ENCODE measurements at regions not wholly inside any gene's neighbourhood (a gene's known extent, or its start where the extent isn't known, plus 50 kb on each side); places are given as distances from the start of the nearest gene placed in this dataset.

- H3K9ac ChIP-seq (ENCODE audit: low read depth, low read length) = no peak overlapping the region
- H3K9me3 ChIP-seq (ENCODE audit: insufficient read depth, low read depth, low read length) = no peaks in the 10 kb centered on the region
- no peak overlapping the region for H3K27ac ChIP-seq (ENCODE audit: low read depth, low read length)
- H3K4me1 ChIP-seq (ENCODE audit: insufficient read depth, low read length) = 0 out of 2 replicates have a peak, but pooled peaks cover 3% of the 10 kb centered on the region
- 97% methylated on average over 1 of the region's 1 CpG for WGBS
- H3K36me3 ChIP-seq (ENCODE audit: insufficient read depth, low read length) = no peaks in the 10 kb centered on the region
- H3K4me3 ChIP-seq (ENCODE audit: low read length) = no peak overlapping the region
- H3K27me3 ChIP-seq (ENCODE audit: insufficient read depth, low read length) = no peaks in the 10 kb centered on the region
Measured at GRCh38 chrX:99415470-99415869, 994.6 kb downstream of the PCDH19 start.

DNA sequence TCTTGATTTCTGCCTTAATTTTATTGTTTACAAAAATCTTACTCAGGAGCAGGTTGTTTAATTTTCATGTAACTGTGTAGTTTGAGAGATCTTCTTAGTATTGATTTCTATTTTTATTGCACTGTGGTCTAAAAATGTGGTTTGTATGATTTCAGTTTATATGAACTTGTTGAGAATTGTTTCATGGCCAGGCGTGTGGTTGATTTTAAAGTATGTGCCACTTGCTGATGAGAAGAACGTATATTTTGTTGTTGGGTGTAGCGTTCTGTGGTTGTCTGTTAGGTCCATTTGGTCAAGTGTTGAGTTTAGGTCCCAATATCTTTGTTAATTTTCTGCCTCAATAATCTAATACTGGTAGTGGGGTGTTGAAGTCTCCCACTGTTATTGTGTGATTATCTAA lies 996.8 kb downstream of the PCDH19 start:
- no peaks in the 10 kb centered on the region for H3K36me3 ChIP-seq (ENCODE audit: insufficient read depth, low read length)
- no peak overlapping the region for H3K4me3 ChIP-seq (ENCODE audit: low read length)
- no peaks in the 10 kb centered on the region for H3K27me3 ChIP-seq (ENCODE audit: insufficient read depth, low read length)
- H3K9ac ChIP-seq (ENCODE audit: low read depth, low read length) = no peak overlapping the region
- H3K27ac ChIP-seq (ENCODE audit: low read depth, low read length) = no peak overlapping the region
- no peaks in the 10 kb centered on the region for H3K9me3 ChIP-seq (ENCODE audit: insufficient read depth, low read depth, low read length)
- 0 out of 2 replicates have a peak, but pooled peaks cover 3% of the 10 kb centered on the region for H3K4me1 ChIP-seq (ENCODE audit: insufficient read depth, low read length)
- 95% methylated on average over 3 of the region's 3 CpGs for WGBS

- H3K9ac ChIP-seq (ENCODE audit: low read depth, low read length) = no peak overlapping the region
- no peaks in the 10 kb centered on the region for H3K36me3 ChIP-seq (ENCODE audit: insufficient read depth, low read length)
- H3K27me3 ChIP-seq (ENCODE audit: insufficient read depth, low read length) = no peaks in the 10 kb centered on the region
- H3K4me1 ChIP-seq (ENCODE audit: insufficient read depth, low read length) = no peaks in the 10 kb centered on the region
- no peak overlapping the region for H3K4me3 ChIP-seq (ENCODE audit: low read length)
- H3K27ac ChIP-seq (ENCODE audit: low read depth, low read length) = no peak overlapping the region
- no peaks in the 10 kb centered on the region for H3K9me3 ChIP-seq (ENCODE audit: insufficient read depth, low read depth, low read length)
- 85% methylated on average over 3 of the region's 3 CpGs for WGBS
Measured at GRCh38 chrX:99398545-99398944, 1011.5 kb downstream of the PCDH19 start.

- Histone ChIP-seq H3K4me3 (ENCODE audit: low read length) (no peak overlapping the region), H3K9ac (ENCODE audit: low read depth, low read length) (no peak overlapping the region), H3K27me3 (ENCODE audit: insufficient read depth, low read length) (no peaks in the 10 kb centered on the region), H3K4me1 (ENCODE audit: insufficient read depth, low read length) (no peaks in the 10 kb centered on the region), H3K36me3 (ENCODE audit: insufficient read depth, low read length) (no peaks in the 10 kb centered on the region), H3K9me3 (ENCODE audit: insufficient read depth, low read depth, low read length) (no peaks in the 10 kb centered on the region), H3K27ac (ENCODE audit: low read depth, low read length) (no peak overlapping the region)
- WGBS = 83% methylated on average over 1 of the region's 1 CpG
Measured at GRCh38 chrX:99397879-99398278, 1012.2 kb downstream of the PCDH19 start.

GRCh38 chrX:99394456-99394855 lies 1015.6 kb downstream of the PCDH19 start:
- Histone ChIP-seq H3K36me3 (ENCODE audit: insufficient read depth, low read length) (no peaks in the 10 kb centered on the region), H3K4me3 (ENCODE audit: low read length) (no peak overlapping the region), H3K9ac (ENCODE audit: low read depth, low read length) (no peak overlapping the region), H3K9me3 (ENCODE audit: insufficient read depth, low read depth, low read length) (no peaks in the 10 kb centered on the region), H3K27ac (ENCODE audit: low read depth, low read length) (no peak overlapping the region), H3K27me3 (ENCODE audit: insufficient read depth, low read length) (no peaks in the 10 kb centered on the region), H3K4me1 (ENCODE audit: insufficient read depth, low read length) (no peaks in the 10 kb centered on the region)
- WGBS = 89% methylated on average over 2 of the region's 2 CpGs

- no peak overlapping the region for H3K4me3 ChIP-seq (ENCODE audit: low read length)
- H3K27ac ChIP-seq (ENCODE audit: low read depth, low read length) = no peak overlapping the region
- H3K9me3 ChIP-seq (ENCODE audit: insufficient read depth, low read depth, low read length) = peaks cover 7% of the 10 kb centered on the region; the same call in 1 of the 2 replicates
- H3K9ac ChIP-seq (ENCODE audit: low read depth, low read length) = no peak overlapping the region
- H3K27me3 ChIP-seq (ENCODE audit: insufficient read depth, low read length) = no peaks in the 10 kb centered on the region
- 97% methylated on average over 5 of the region's 5 CpGs for WGBS
- no peaks in the 10 kb centered on the region for H3K4me1 ChIP-seq (ENCODE audit: insufficient read depth, low read length)
- no peaks in the 10 kb centered on the region for H3K36me3 ChIP-seq (ENCODE audit: insufficient read depth, low read length)
Measured at GRCh38 chrX:99384594-99385374, 1025.3 kb downstream of the PCDH19 start.

- WGBS = 97% methylated on average over 5 of the region's 5 CpGs
- no peak overlapping the region for H3K9ac ChIP-seq (ENCODE audit: low read depth, low read length)
- no peaks in the 10 kb centered on the region for H3K27me3 ChIP-seq (ENCODE audit: insufficient read depth, low read length)
Measured at GRCh38 chrX:99383786-99384185, 1026.3 kb downstream of the PCDH19 start.

DNA sequence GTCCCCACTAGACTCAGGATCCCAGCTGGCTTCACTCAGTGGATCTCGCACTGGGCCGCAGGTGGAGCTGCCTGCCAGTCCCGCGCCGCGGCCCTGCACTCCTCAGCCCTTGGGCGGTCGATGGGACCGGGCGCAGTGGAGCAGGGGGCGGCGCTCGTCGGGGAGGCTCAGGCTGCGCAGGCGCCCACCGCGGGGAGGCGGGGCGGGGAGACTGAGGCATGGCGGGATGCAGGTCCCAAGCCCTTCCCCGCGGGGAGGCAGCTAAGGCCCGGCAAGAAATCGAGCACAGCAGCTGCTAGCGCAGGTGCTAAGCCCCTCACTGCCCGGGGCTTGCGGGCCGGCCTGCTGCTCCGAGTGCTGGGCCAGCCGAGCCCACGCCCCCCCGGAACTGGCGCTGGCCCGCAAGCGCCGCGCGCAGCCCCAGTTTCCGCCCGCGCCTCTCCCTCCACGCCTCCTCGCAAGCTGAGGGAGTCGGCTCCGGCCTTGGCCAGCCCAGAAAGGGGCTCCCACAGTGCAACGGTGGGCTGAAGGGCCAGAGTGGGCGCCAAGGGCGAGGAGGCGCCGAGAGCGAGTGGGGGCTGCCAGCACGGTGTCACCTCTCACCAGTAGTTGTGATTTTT lies 1038.0 kb downstream of the PCDH19 start:
- H3K27me3 ChIP-seq (ENCODE audit: insufficient read depth, low read length) = no peaks in the 10 kb centered on the region
- H3K9me3 ChIP-seq (ENCODE audit: insufficient read depth, low read depth, low read length) = no peaks in the 10 kb centered on the region
- H3K4me1 ChIP-seq (ENCODE audit: insufficient read depth, low read length) = no peaks in the 10 kb centered on the region
- H3K27ac ChIP-seq (ENCODE audit: low read depth, low read length) = no peak overlapping the region
- no peak overlapping the region for H3K9ac ChIP-seq (ENCODE audit: low read depth, low read length)
- 94% methylated on average over 53 of the region's 53 CpGs for WGBS
- no peak overlapping the region for H3K4me3 ChIP-seq (ENCODE audit: low read length)
- no peaks in the 10 kb centered on the region for H3K36me3 ChIP-seq (ENCODE audit: insufficient read depth, low read length)

More at GRCh38 chrX:99383786-99384185, 1026.3 kb downstream of the PCDH19 start:
- Histone ChIP-seq H3K4me1 (ENCODE audit: insufficient read depth, low read length) (no peaks in the 10 kb centered on the region), H3K4me3 (ENCODE audit: low read length) (no peak overlapping the region), H3K27ac (ENCODE audit: low read depth, low read length) (no peak overlapping the region), H3K9me3 (ENCODE audit: insufficient read depth, low read depth, low read length) (peaks cover 7% of the 10 kb centered on the region; the same call in 1 of the 2 replicates), H3K36me3 (ENCODE audit: insufficient read depth, low read length) (no peaks in the 10 kb centered on the region)

DNA sequence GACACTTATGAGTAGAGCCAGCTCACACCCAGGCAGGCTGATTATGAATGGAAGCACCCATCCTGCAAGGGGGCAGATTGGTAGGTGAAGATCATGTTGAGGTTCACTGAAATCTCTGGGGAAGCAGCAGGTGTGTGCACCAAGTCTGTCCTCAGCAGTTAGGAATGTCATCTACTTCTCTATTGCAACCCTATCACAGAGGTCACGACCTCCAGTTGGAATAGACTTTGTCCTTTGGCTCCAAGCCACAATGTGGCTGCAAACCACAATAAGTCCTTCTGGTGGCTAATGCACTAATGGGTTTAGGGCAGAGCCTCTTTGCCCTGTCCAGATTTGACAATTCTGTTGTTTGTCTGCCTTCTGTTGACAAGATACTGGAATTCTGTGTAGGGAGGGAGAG lies 1056.7 kb downstream of the PCDH19 start:
- H3K27me3 ChIP-seq (ENCODE audit: insufficient read depth, low read length) = no peaks in the 10 kb centered on the region
- H3K4me3 ChIP-seq (ENCODE audit: low read length) = no peak overlapping the region
- no peaks in the 10 kb centered on the region for H3K9me3 ChIP-seq (ENCODE audit: insufficient read depth, low read depth, low read length)
- no peaks in the 10 kb centered on the region for H3K4me1 ChIP-seq (ENCODE audit: insufficient read depth, low read length)
- no peak overlapping the region for H3K9ac ChIP-seq (ENCODE audit: low read depth, low read length)
- no peaks in the 10 kb centered on the region for H3K36me3 ChIP-seq (ENCODE audit: insufficient read depth, low read length)
- no peak overlapping the region for H3K27ac ChIP-seq (ENCODE audit: low read depth, low read length)
- WGBS = 100% methylated on average over 1 of the region's 1 CpG

GRCh38 chrX:99348256-99348655 lies 1061.8 kb downstream of the PCDH19 start:
- Histone ChIP-seq H3K4me1 (ENCODE audit: insufficient read depth, low read length) (no peaks in the 10 kb centered on the region), H3K27me3 (ENCODE audit: insufficient read depth, low read length) (no peaks in the 10 kb centered on the region), H3K4me3 (ENCODE audit: low read length) (no peak overlapping the region), H3K9me3 (ENCODE audit: insufficient read depth, low read depth, low read length) (no peaks in the 10 kb centered on the region), H3K9ac (ENCODE audit: low read depth, low read length) (no peak overlapping the region), H3K36me3 (ENCODE audit: insufficient read depth, low read length) (no peaks in the 10 kb centered on the region), H3K27ac (ENCODE audit: low read depth, low read length) (no peak overlapping the region)
- WGBS = 94% methylated on average over 4 of the region's 4 CpGs

DNA sequence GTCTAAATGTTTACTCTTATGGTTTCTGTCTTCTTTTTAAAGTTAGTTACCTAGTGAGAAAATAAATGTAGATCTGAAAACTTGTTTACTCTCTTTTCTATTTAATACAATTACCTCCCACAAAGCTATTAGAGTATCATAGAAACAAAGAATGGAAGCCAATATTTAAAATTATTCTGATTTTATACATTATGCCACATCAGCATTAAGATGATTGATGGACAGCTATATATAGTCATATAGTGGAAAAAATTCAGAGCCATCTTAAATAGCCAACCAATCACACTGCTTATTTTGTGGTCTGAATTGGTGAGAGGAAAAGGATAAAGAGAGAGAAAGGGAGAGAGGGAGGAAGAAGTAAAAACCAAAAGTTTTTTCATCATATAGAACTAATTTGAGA lies 1101.8 kb downstream of the PCDH19 start:
- Histone ChIP-seq H3K27me3 (ENCODE audit: insufficient read depth, low read length) (no peaks in the 10 kb centered on the region), H3K9me3 (ENCODE audit: insufficient read depth, low read depth, low read length) (no peaks in the 10 kb centered on the region), H3K4me1 (ENCODE audit: insufficient read depth, low read length) (no peaks in the 10 kb centered on the region), H3K4me3 (ENCODE audit: low read length) (no peak overlapping the region), H3K27ac (ENCODE audit: low read depth, low read length) (no peak overlapping the region), H3K9ac (ENCODE audit: low read depth, low read length) (no peak overlapping the region), H3K36me3 (ENCODE audit: insufficient read depth, low read length) (no peaks in the 10 kb centered on the region)
